ENCODE measurements at regions not wholly inside any gene's neighbourhood (a gene's known extent, or its start where the extent isn't known, plus 50 kb on each side); places are given as distances from the start of the nearest gene placed in this dataset.

- no peak for FAIRE-seq
Measured at GRCh38 chr6:50653253-50653652, 60.1 kb upstream of the TFAP2D start.

- no peak for FAIRE-seq
Measured at GRCh38 chr6:50654155-50654554, 59.2 kb upstream of the TFAP2D start.

- FAIRE-seq: no peak
Measured at GRCh38 chr6:50655848-50656453, 57.4 kb upstream of the TFAP2D start.

- FAIRE-seq: no peak
Measured at GRCh38 chr6:50657513-50657912, 55.8 kb upstream of the TFAP2D start.

DNA sequence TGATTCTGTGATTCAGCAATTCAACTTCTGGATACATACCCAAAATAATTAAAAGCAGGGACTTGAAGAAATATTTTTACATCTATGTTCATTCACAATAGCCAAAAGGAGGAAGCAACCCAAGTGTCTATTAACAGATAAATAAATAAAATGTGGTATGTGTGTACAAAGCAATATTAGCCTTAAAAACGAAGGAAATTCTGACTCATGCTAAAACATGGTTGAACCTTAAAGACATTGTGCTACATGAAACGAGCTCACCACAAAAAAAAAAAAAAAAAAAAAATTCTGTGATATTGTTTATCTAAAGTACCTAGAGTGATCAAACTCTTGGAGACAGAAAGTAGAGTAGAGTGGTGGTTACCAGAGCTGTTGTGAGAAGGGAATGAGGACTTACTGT, 54.8 kb upstream of the TFAP2D start:
- FAIRE-seq: no peak

DNA sequence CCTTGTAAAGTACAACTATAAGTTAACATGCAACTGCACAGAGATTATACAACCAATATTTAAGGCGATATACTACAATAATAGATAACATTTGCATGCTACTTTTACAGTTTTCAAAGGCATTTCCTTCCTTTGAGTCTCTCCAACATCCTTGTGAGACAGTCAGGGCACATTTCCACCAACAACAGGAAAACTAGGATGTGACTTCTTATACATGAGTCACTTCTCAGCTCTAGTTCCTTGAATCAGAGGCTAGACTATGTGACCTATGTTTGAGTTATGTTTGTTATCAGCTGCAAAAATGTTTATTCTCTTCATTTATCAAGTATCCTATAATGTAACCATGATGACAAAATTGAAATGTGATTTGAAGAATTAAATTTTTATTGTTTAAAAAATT, 51.7 kb upstream of the TFAP2D start:
- FAIRE-seq: no peak
